Smooth muscle cell (in vitro differentiated cells): ENCODE measurements at regions not wholly inside any gene's neighbourhood (a gene's known extent, or its start where the extent isn't known, plus 50 kb on each side); places are given as distances from the start of the nearest gene placed in this dataset.
"Not testable (repeated sequence)": the region's sequence is repeated elsewhere in the genome, so short reads cannot be mapped to it uniquely, and the experiment has no call there.

Experiments
- DNase-seq: peaks from one replicate; lab custom pipeline; 2025; ENCODE audit not compliant: unreplicated experiment; lab: John Stamatoyannopoulos, UW
- H2AFZ ChIP-seq: fragments of 200-600 bp; sonication (generic); 2 replicates; pipeline ENCODE4 v1.6.0; 2016; ENCODE audit warnings: antibody characterized with exemption, low read depth, mild to moderate bottlenecking
- H3F3A ChIP-seq: fragments of 200-600 bp; sonication (generic); 2 replicates; pipeline ENCODE4 v1.6.0; 2017; ENCODE audit warnings: antibody characterized with exemption, low read depth
- H3K27ac ChIP-seq: fragments of 200-600 bp; sonication (generic); 2 replicates; pipeline ENCODE4 v1.5.1; 2016; ENCODE audit warnings: low read depth, mild to moderate bottlenecking
- H3K27me3 ChIP-seq: fragments of 200-600 bp; sonication (generic); 2 replicates; pipeline ENCODE4 v1.6.1; 2016; ENCODE audit warnings: low read depth, mild to moderate bottlenecking
- H3K36me3 ChIP-seq: fragments of 200-600 bp; sonication (generic); 2 replicates; pipeline ENCODE4 v1.5.1; 2016; ENCODE audit warnings: low read depth
- H3K4me1 ChIP-seq: fragments of 200-600 bp; sonication (generic); 2 replicates; pipeline ENCODE4 v1.5.1; 2016; ENCODE audit warnings: low read depth
- H3K4me2 ChIP-seq: fragments of 200-600 bp; sonication (generic); 2 replicates; pipeline ENCODE4 v1.6.0; 2016; ENCODE audit warnings: mild to moderate bottlenecking
- H3K4me3 ChIP-seq: fragments of 200-600 bp; sonication (generic); 2 replicates; pipeline ENCODE4 v1.5.1; 2016; ENCODE audit warnings: mild to moderate bottlenecking
- H3K79me2 ChIP-seq: fragments of 200-600 bp; sonication (generic); 2 replicates; pipeline ENCODE4 v1.6.0; 2016; ENCODE audit warnings: low read depth, mild to moderate bottlenecking
- H3K9ac ChIP-seq: fragments of 200-600 bp; sonication (generic); 2 replicates; pipeline ENCODE4 v1.6.0; 2016; ENCODE audit warnings: low read depth
- H3K9me3 ChIP-seq: fragments of 200-600 bp; sonication (generic); replicated peaks from 2 replicates; pipeline ENCODE4 v1.5.1; 2016; ENCODE audit warnings: low read depth
- H4K20me1 ChIP-seq: fragments of 200-600 bp; sonication (generic); 2 replicates; pipeline ENCODE4 v1.6.0; 2016; ENCODE audit warnings: low read depth
- CTCF ChIP-seq: fragments of 200-600 bp; sonication (generic); IDR thresholded peaks from 2 replicates; pipeline ENCODE4 v1.5.1; 2017; ENCODE audit warnings: borderline replicate concordance, mild to moderate bottlenecking, antibody characterized with exemption; ENCODE audit not compliant: insufficient read depth, poor library complexity, severe bottlenecking
- WGBS: methylation state at CpG from one replicate; pipeline ENCODE4 v1.1.7; 2016; ENCODE audit warnings: low lambda C conversion rate; 5-methylcytosine and 5-hydroxymethylcytosine counted together

GRCh38 chr9:18324928-18325745 lies 148.8 kb upstream of the ADAMTSL1 start:
- WGBS = 92% methylated on average over 2 of the region's 2 CpGs
- H4K20me1 ChIP-seq = no peaks in the 10 kb centered on the region
- H3F3A ChIP-seq = no peaks in the 10 kb centered on the region
- no peaks in the 10 kb centered on the region for H3K79me2 ChIP-seq
- H2AFZ ChIP-seq = no peak overlapping the region
- H3K9ac ChIP-seq = no peak overlapping the region
- peak overlapping the region; percentile 41 for H3K27ac ChIP-seq
- no peak for DNase-seq
- no peaks in the 10 kb centered on the region for H3K4me1 ChIP-seq
- TF ChIP-seq CTCF = no peak
- no peaks in the 10 kb centered on the region for H3K36me3 ChIP-seq
- no peaks in the 10 kb centered on the region for H3K27me3 ChIP-seq
- no peak overlapping the region for H3K4me3 ChIP-seq
- no peak overlapping the region for H3K4me2 ChIP-seq
- no peaks in the 10 kb centered on the region for H3K9me3 ChIP-seq

GRCh38 chr9:18325746-18326011 lies 148.3 kb upstream of the ADAMTSL1 start:
- H2AFZ ChIP-seq, H3K4me3 ChIP-seq, DNase-seq, H4K20me1 ChIP-seq, H3F3A ChIP-seq, H3K9ac ChIP-seq, H3K4me2 ChIP-seq, H3K79me2 ChIP-seq, H3K9me3 ChIP-seq, H3K4me1 ChIP-seq, H3K27me3 ChIP-seq, H3K36me3 ChIP-seq: not testable (repeated sequence)
- peak overlapping the region; percentile 41 for H3K27ac ChIP-seq
- whole genome bisulfite sequencing = 97% methylated on average over 7 of the region's 7 CpGs

- Histone ChIP-seq H3K36me3 (no peaks in the 10 kb centered on the region), H3K9me3 (no peaks in the 10 kb centered on the region), H3K4me1 (no peaks in the 10 kb centered on the region), H3K79me2 (no peaks in the 10 kb centered on the region), H3K27me3 (no peaks in the 10 kb centered on the region), H2AFZ (no peak overlapping the region), H4K20me1 (no peaks in the 10 kb centered on the region), H3K4me3 (no peak overlapping the region), H3K27ac (no peak overlapping the region), H3K9ac (no peak overlapping the region), H3F3A (no peaks in the 10 kb centered on the region), H3K4me2 (no peak overlapping the region)
- 79% methylated on average over 3 of the region's 3 CpGs for WGBS
- no peak for DNase-seq
- no peak for TF ChIP-seq CTCF
Measured at GRCh38 chr9:18327121-18327520, 146.8 kb upstream of the ADAMTSL1 start.

GRCh38 chr9:18330401-18331309 lies 143.3 kb upstream of the ADAMTSL1 start:
- Histone ChIP-seq H2AFZ (no peak overlapping the region), H3K4me2 (no peak overlapping the region), H3K9me3 (no peaks in the 10 kb centered on the region), H3K27me3 (no peaks in the 10 kb centered on the region), H3K27ac (no peak overlapping the region), H3K9ac (no peak overlapping the region), H3F3A (no peaks in the 10 kb centered on the region), H4K20me1 (no peaks in the 10 kb centered on the region), H3K4me1 (no peaks in the 10 kb centered on the region), H3K79me2 (no peaks in the 10 kb centered on the region), H3K4me3 (no peak overlapping the region), H3K36me3 (no peaks in the 10 kb centered on the region)
- no peak for DNase-seq
- no peak for TF ChIP-seq CTCF
- WGBS = 71% methylated on average over 4 of the region's 4 CpGs
